DOHH2 (cell line): ENCODE measurements at regions not wholly inside any gene's neighbourhood (a gene's known extent, or its start where the extent isn't known, plus 50 kb on each side); places are given as distances from the start of the nearest gene placed in this dataset.

Experiments used
- H3F3A ChIP-seq: fragments of 200-600 bp; sonication (generic), shearing (Covaris generic); 2 replicates; pipeline ENCODE4 v1.6.0; 2016; ENCODE audit warnings: antibody characterized with exemption, mild to moderate bottlenecking; ENCODE audit not compliant: control insufficient read depth, insufficient read depth
- H3K27ac ChIP-seq: fragments of 200-600 bp; sonication (generic); 2 replicates; pipeline ENCODE4 v1.5.1; 2014; ENCODE audit warnings: low read depth, mild to moderate bottlenecking, low read length, moderate library complexity
- H3K27me3 ChIP-seq: fragments of 200-600 bp; sonication (generic); 2 replicates; pipeline ENCODE4 v1.6.1; 2014; ENCODE audit warnings: mild to moderate bottlenecking, low read length, mixed read lengths; ENCODE audit not compliant: control insufficient read depth
- H3K36me3 ChIP-seq: fragments of 200-600 bp; sonication (generic); 2 replicates; pipeline ENCODE4 v1.6.1; 2014; ENCODE audit warnings: mild to moderate bottlenecking, low read length, moderate library complexity, mixed read lengths; ENCODE audit not compliant: control insufficient read depth
- H3K4me1 ChIP-seq: fragments of 200-600 bp; sonication (generic); 2 replicates; pipeline ENCODE4 v1.6.1; 2014; ENCODE audit warnings: mild to moderate bottlenecking, low read length, mixed read lengths; ENCODE audit not compliant: control insufficient read depth
- H3K4me2 ChIP-seq: fragments of 200-600 bp; sonication (generic); 2 replicates; pipeline ENCODE4 v1.6.0; 2014; ENCODE audit warnings: mild to moderate bottlenecking, low read length, moderate library complexity
- H3K4me3 ChIP-seq: fragments of 200-600 bp; sonication (generic); 2 replicates; pipeline ENCODE4 v1.5.1; 2014; ENCODE audit warnings: mild to moderate bottlenecking, low read length, mixed read lengths
- H3K79me2 ChIP-seq: fragments of 200-600 bp; sonication (generic); 2 replicates; pipeline ENCODE4 v1.6.1; 2014; ENCODE audit warnings: mild to moderate bottlenecking, low read length, mixed read lengths; ENCODE audit not compliant: control insufficient read depth
- H3K9me2 ChIP-seq: fragments of 200-600 bp; sonication (generic); replicated peaks from 2 replicates; pipeline ENCODE4 v1.6.1; 2014; ENCODE audit warnings: mild to moderate bottlenecking, low read length, mixed read lengths; ENCODE audit not compliant: control insufficient read depth
- H3K9me3 ChIP-seq: fragments of 200-600 bp; sonication (generic); 2 replicates; pipeline ENCODE4 v1.6.1; 2014; ENCODE audit warnings: antibody characterized with exemption, low read length, mixed read lengths; ENCODE audit not compliant: control insufficient read depth, insufficient read depth
- H4K20me1 ChIP-seq: fragments of 200-600 bp; sonication (generic); 2 replicates; pipeline ENCODE4 v1.6.0; 2014; ENCODE audit warnings: low read depth, mild to moderate bottlenecking, antibody characterized with exemption, low read length, moderate library complexity; ENCODE audit not compliant: control insufficient read depth, insufficient read depth
- EZH2phosphoT487 ChIP-seq: fragments of 200-600 bp; sonication (generic); IDR thresholded peaks from 2 replicates; pipeline ENCODE4 v1.6.1; 2017; ENCODE audit warnings: borderline replicate concordance, mild to moderate bottlenecking, antibody characterized with exemption, low read length, moderate library complexity, mixed read lengths
- TF ChIP-seq, protein P1 (sequence below): fragments of 200-600 bp; sonication (generic); IDR thresholded peaks from one replicate; pipeline ENCODE4 v1.5.1; 2014; ENCODE audit warnings: antibody characterized with exemption, mild to moderate bottlenecking, low read depth, low read length; ENCODE audit not compliant: poor library complexity, severe bottlenecking

DNA sequence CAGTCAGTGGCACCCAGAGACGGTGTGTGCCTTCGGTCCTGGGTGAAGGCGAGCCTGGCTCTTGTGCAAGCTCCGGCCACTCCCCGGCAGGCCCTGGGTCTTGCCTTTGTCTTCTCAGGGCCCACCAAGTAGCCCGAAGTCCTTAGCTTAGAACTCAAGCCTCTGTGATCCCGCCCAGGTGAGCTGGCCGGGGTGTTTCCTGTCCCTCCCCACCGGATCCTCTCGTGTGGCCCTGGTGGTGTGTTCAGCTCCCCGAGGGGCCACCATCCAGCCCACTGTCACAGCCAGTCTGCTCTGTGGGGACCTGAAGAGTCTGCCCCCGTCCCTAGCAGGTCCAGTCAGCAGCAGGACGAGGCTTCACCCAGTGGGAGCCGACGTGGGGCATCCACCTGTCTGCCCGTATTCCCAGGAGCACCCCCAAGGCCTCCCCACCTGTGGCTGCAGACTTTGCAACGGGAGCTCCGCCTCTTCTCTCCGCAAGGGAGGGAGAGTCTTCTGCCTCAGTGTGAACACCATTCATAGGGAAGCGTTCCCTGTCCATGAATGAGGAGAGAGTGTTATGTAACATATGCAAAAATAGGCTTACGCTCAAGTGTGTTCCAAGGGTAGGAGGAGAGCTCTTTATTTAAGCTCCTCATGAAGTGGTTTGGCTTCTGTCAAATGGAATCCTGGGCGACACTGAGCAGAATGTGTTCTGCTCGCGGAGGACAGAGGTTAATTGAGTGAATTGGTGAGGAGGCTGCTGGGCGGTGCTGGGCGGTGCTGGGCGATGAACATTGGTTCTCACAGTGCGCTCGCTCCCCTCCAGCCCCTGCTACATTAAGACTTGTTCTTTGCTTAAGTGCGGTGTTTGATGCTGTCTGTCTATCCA, 108.9 kb downstream of the CRYAA start:
- no peak overlapping the region for H3K4me3 ChIP-seq
- no peaks in the 10 kb centered on the region for H3K9me2 ChIP-seq
- H3K4me2 ChIP-seq = no peak overlapping the region
- no peaks in the 10 kb centered on the region for H3K36me3 ChIP-seq
- no peaks in the 10 kb centered on the region for H3F3A ChIP-seq
- no peak overlapping the region for H3K27ac ChIP-seq
- no peaks in the 10 kb centered on the region for H4K20me1 ChIP-seq
- peaks cover 11% of the 10 kb centered on the region; the same call in 1 of the 2 replicates for H3K27me3 ChIP-seq
- no peaks in the 10 kb centered on the region for H3K4me1 ChIP-seq
- no peaks in the 10 kb centered on the region for H3K9me3 ChIP-seq
- no peaks in the 10 kb centered on the region for H3K79me2 ChIP-seq
- no peak for TF ChIP-seq EZH2phosphoT487
- TF ChIP-seq, protein P1, sequence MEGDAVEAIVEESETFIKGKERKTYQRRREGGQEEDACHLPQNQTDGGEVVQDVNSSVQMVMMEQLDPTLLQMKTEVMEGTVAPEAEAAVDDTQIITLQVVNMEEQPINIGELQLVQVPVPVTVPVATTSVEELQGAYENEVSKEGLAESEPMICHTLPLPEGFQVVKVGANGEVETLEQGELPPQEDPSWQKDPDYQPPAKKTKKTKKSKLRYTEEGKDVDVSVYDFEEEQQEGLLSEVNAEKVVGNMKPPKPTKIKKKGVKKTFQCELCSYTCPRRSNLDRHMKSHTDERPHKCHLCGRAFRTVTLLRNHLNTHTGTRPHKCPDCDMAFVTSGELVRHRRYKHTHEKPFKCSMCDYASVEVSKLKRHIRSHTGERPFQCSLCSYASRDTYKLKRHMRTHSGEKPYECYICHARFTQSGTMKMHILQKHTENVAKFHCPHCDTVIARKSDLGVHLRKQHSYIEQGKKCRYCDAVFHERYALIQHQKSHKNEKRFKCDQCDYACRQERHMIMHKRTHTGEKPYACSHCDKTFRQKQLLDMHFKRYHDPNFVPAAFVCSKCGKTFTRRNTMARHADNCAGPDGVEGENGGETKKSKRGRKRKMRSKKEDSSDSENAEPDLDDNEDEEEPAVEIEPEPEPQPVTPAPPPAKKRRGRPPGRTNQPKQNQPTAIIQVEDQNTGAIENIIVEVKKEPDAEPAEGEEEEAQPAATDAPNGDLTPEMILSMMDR = no peak

DNA sequence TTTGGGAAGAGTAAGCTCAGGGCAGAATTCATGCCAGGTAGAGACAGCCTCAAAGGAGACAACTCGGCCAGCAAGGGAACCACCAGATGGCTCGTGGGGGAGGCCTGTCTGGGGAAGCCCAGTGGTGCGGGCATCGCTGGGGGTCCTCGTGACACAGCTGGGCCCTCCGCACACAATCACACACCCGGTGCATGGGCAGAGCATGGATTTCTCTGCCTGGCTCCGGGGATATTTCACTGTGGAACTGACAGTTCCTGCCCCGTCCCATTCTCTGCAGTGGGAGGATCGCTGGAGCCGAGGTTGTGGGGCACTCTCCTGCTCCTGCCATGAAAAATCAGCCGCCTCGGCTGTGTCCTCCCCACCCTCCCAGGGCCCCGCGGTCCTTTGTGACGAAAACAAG, 108.0 kb downstream of the CRYAA start:
- H4K20me1 ChIP-seq = no peaks in the 10 kb centered on the region
- H3K4me2 ChIP-seq = no peak overlapping the region
- no peak overlapping the region for H3K4me3 ChIP-seq
- H3K36me3 ChIP-seq = no peaks in the 10 kb centered on the region
- H3K27ac ChIP-seq = no peak overlapping the region
- no peaks in the 10 kb centered on the region for H3K4me1 ChIP-seq
- H3F3A ChIP-seq = no peaks in the 10 kb centered on the region
- no peaks in the 10 kb centered on the region for H3K79me2 ChIP-seq
- H3K27me3 ChIP-seq = peaks cover 11% of the 10 kb centered on the region; the same call in 1 of the 2 replicates
- H3K9me3 ChIP-seq = no peaks in the 10 kb centered on the region
- H3K9me2 ChIP-seq = no peaks in the 10 kb centered on the region
- TF ChIP-seq EZH2phosphoT487 = no peak
- TF ChIP-seq, protein P1 = no peak

DNA sequence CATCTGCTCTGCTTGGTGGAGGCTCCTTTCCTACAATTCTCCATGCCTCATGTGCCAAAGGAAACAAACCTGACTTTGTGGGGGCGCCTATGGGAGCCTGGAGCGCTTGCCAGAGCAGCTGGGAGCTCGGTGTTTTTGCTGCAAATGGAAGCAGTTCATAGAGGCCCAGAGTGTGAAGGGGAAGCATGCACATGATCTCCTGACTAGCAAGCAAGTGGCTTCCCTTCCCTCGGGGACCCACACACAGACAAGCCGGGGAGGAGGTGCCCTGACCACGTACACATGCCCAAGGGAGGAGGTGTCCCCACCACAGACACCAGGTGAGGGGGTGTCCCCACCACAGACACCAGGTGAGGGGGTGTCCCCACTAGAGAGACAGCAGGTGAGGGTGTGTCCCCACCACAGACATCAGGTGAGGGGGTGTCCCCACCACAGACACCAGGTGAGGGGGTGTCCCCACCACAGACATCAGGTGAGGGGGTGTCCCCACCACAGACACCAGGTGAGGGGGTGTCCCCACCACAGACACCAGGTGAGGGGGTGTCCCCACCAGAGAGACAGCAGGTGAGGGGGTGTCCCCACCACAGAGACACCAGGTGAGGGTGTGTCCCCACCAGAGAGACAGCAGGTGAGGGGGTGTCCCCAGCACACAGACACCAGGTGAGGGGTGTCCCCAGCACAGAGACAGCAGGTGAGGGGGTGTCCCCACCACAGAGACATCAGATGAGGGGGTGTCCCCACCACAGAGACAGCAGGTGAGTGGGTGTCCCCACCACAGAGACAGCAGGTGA, 106.8 kb downstream of the CRYAA start:
- Histone ChIP-seq H3K27ac (no peak overlapping the region), H3K4me3 (no peak overlapping the region)

More for the DNA sequence above, 106.8 kb downstream of the CRYAA start:
- TF ChIP-seq, protein P1 = no peak
- no peak for TF ChIP-seq EZH2phosphoT487
- no peaks in the 10 kb centered on the region for H3K9me3 ChIP-seq
- no peaks in the 10 kb centered on the region for H3K9me2 ChIP-seq
- peaks cover 11% of the 10 kb centered on the region; the same call in 1 of the 2 replicates for H3K27me3 ChIP-seq
- H3F3A ChIP-seq = no peaks in the 10 kb centered on the region
- no peaks in the 10 kb centered on the region for H3K4me1 ChIP-seq
- no peaks in the 10 kb centered on the region for H4K20me1 ChIP-seq
- H3K4me2 ChIP-seq = no peak overlapping the region
- H3K79me2 ChIP-seq = no peaks in the 10 kb centered on the region
- H3K36me3 ChIP-seq = no peaks in the 10 kb centered on the region
